ENCODE measurements at regions not wholly inside any gene's neighbourhood (a gene's known extent, or its start where the extent isn't known, plus 50 kb on each side); places are given as distances from the start of the nearest gene placed in this dataset.

GRCh38 chr2:177029075-177029474, 183.5 kb upstream of the HNRNPA3 start:
- TF ChIP-seq MAX (IDR thresholded peaks at IDR 0.05) (no peak), EP300 (IDR thresholded peaks at IDR 0.05; ENCODE audit: borderline replicate concordance) (no peak)
